Activated CD8-positive, alpha-beta memory T cell treated with anti-CD3 and anti-CD28 coated beads, Interleukin-2, amount 50 U/mL, for 24 hours (primary cell): ENCODE measurements at regions not wholly inside any gene's neighbourhood (a gene's known extent, or its start where the extent isn't known, plus 50 kb on each side); places are given as distances from the start of the nearest gene placed in this dataset.
"Not testable (repeated sequence)": the region's sequence is repeated elsewhere in the genome, so short reads cannot be mapped to it uniquely, and the experiment has no call there.

ENCODE experiments used
- DNase-seq: peaks from one replicate; pipeline ENCODE4 v3.0.0-alpha.2; 2020; ENCODE audit errors: extremely low read depth

DNA sequence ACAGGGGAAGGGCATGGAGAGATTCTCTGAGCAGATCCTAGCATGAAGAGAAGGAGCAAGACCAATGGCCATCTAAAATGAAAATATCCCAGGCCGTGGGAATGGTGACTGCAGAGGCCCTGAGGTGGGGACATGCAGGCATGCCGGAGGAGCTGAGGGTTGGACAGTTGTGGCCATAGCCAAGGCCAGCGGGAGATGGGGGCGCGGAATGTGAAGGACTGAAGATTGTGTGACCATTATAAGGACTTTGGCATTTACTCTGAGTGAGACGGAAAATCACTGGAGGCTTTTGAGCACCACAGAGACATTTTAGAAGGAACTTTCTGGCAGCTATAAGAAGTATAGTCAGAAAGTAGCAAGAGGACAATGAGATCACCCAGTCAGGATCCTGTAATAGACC is 341.1 kb downstream of the SFMBT2 start:
- no peak for DNase-seq

DNA sequence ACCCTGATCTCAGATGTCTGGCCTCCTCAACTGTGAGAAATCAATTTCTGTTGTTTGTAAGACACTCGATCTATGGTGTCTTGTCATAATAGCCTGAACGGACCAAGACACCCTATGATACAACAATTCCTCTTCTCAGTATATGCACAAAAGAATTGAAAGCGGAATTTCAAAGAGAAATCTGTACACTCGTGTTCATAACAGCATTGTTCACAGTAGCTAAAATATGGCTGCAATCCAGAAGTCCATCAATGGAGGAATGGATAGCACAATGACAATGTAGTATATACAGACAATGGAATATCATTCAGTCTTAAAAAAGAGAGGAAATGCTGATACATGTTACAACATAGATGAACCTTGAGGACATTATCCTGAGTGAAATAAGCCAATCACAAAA is 354.6 kb downstream of the SFMBT2 start:
- no peak for DNase-seq

DNA sequence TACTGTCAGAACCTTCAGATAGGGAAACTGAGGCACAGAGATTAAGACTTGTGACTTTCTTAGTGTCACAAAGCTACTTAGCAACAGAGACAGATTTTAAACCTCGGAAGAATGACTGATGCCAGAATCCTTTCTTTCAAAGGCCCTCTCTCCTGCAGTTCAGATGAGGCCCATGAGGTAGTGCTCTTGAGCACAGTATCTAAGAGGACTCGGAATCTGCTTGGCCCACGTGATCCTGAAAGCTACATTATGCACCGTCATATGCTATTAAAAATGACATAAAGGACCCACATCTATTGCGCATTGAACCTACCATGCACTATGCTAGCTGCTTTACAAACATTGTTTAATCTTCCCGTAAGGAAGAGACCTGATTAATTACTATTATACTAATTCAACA is 355.9 kb downstream of the SFMBT2 start:
- DNase-seq: no peak

DNA sequence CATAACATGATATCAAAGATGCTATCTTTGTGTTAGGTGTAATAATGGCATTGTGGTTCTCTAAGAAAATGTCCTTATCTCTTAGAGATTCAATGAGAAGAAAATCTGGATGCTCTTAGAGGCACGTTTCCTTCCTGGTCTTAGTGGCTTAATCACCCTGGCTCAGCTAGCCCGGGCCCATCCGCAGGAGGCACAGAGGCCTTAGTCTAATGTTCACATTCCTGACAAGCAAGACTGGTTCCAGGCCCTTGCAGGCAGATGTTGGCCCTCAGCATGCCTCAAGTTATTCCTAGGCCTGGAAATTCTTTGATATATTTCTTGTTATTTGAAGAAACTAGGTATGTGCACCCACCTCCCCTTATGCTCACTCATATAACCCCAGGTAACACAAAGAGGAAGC is 357.6 kb downstream of the SFMBT2 start:
- DNase-seq: no peak

DNA sequence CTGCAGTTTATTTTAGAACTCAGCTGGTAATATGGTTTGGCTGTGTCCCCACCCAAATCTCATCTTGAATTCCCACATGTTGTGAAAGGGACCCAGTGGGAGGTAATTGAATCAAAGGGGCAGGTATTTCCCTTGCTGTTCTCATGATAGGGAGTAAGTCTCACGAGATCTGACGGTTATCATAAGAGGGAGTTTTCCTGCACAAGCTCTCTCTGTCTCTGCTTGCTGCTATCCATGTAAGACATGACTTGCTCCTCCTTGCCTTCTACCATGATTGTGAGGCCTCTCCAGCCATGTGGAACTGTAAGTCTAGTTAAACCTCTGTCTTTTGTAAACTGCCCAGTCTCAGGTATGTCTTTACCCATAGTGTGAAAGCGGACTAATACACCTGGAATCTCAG is 360.8 kb downstream of the SFMBT2 start:
- not testable (repeated sequence) for DNase-seq

DNA sequence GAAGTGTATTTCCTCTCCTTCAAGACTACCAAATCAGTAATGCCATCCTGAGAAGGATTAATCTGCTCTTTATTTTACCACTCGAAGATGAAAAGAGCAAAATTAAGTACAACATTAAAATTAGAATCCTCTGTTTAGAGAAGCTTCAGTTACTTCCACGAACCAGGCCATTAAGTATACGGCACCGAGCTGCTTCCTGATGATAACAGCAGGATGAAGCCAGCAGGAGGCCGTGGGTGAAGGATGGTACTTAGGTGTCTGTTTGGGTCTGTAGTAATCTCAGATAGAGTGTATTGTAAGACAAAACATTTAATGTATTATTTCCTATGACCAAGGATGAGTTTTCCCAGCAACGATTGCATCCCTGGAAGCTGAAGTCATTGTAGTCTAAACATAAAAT is 362.8 kb downstream of the SFMBT2 start:
- DNase-seq: no peak

DNA sequence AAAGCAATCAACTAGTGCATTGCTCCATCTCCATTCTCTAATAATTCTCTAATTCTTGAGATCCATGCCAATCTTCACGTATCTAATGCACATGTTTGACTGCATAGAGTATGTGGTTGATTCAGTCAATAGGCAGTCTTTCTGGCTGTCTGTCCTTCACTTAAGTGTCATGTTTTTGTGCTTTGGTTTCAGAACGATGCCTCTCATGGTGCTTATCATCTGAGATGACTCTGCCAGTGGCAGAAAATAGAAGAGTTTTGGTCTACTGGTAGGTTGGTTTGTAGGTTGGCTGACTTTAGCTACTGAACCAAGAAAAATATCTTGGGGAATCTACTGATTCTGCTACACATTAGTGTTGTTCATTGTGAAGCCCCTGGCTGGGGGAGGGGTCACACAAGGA is 364.2 kb downstream of the SFMBT2 start:
- no peak for DNase-seq

DNA sequence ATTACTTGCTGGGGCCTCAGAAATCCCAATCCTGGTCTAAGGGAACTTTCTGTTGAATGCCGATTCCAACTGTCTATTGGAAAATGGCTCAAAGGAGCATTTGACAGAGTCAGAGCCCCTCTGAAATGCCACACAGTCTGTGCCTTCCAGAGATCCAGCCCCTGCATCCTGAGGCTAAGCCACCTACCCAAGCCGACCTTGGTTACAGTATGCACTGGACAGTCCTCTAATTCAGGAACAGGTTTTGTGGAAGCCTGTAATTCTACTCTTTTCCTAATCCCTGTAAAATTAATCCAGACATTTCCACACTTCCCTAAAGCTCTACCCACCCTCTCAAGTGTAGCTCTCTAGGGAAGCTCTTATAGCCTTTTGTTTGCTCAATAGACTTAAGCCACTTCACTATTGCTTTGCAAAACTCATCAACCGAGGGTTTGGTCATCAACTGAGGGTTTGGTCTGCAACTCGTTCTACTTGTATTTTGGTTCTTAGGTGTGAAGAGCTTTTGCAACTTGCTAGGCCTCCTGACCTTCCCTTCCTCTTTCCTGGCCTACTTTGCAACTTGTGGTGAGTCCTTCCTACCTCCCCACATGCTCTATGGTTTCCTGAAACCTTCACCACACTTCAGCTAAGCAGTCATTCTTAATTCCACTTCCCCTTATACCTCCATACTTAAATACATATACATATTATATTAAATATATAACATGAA is 364.8 kb downstream of the SFMBT2 start:
- DNase-seq: no peak

DNA sequence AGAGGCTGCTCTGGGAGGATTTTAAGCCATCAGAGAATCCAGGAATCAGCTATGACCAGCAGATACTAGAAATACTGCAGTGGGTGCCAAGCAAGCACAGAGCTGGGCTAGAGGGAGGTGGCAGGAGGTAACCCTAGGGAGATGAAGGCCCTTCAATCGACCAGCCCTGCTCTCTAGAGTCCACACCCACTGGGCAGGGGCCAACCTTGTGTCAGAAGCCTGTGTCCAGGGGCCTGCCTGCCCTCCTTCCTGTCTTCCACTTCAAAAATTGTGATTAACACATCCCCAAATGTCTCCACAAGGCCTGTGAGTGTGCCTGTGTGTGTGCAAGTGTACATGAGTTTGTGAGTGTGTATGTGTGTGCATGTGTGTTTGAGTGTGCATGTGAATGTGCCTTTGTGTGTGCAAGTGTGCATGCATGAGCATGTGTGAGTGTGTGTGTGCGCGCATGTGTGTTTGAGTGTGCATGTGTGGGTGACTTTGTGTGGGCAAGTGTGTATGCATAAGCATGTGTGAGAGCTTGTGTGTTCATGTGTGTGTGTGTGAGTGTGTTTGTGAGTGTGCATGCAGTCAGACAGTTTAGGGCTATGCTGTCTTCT is 367.7 kb downstream of the SFMBT2 start:
- no peak for DNase-seq

DNA sequence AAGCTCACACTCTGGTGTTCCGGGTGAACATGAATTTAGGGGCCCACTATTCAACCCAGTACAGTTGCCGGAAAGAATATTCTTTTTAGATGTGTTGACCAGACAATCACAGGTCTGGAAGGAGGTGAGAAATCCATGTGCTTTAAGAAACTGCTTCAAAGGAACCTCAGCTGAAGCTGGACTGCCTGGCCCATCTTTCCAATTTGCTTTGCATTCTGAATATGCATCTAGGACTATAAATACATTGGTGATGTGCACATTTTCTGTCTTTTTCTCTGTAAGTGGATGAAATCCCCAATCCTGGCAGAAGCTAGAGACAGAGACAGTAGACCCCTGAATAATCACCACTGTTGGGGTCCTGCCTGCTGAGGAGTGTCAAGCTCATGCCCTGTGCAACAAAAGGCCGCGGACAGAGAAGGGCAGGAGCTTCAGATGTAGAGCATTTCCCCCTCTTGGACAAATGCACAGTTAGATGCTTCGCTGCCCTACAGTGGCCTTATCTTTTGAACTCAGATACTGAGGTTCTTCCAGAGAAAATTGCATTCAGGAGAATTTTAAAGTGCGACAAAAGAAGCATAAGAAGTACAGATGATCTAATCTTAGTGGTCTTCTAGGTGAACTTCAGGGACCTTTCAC is 368.3 kb downstream of the SFMBT2 start:
- no peak for DNase-seq

DNA sequence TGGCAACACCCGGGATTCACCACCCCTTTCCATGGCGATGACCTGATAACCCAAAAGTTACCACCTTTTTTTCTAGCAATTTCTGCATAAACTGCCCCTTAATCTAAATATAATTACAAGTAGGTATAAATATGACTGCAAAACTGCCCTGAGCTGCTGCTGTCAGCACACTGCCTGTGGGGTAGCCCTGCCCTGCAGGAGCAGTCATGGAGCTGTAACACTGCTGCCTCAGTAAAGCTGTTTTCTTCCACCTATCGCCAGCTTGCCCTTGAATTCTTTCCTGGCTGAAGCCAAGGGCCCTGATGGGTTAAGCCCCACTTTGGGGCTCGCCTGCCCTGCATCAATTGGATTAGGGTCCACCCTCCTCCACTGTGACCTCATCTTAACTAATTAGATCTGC is 368.8 kb downstream of the SFMBT2 start:
- DNase-seq: no peak

DNA sequence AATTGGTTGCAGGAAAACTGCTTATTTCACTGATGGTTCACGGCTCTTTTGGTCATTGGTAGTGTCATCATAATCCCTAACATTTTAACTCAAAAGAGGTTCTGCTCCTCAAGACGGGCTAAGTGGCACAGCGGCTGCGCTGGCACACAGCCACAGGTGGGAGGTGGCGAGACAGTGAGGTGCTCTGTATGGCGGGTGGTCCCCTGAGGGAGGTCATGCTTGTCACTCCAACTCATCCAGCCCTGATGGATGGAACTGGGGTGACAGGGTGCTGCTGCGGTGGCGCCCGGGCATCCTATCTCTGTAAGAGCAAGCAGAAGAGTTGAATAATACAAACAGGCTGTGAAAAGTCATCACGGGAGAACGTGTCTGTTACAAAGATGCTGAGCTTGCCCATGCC is 370.2 kb downstream of the SFMBT2 start:
- no peak for DNase-seq

DNA sequence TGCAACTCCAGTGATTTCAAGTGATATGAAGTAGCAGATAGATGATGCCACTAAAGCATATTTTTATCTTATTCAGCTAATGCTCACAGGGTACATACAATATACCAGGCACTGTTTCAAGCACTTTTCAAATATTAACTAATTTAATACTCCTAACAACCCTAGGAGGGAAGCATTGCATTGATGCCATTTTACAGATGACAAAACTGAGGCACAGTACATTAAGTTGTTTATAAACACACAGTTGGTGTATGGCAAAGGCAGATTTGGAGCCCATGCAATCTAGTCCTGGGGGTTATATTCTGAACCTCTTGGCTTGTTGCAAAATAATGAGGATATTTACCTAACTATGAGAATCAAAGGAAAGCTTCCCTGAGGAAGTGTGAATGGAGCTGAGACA is 371.0 kb downstream of the SFMBT2 start:
- DNase-seq: no peak

DNA sequence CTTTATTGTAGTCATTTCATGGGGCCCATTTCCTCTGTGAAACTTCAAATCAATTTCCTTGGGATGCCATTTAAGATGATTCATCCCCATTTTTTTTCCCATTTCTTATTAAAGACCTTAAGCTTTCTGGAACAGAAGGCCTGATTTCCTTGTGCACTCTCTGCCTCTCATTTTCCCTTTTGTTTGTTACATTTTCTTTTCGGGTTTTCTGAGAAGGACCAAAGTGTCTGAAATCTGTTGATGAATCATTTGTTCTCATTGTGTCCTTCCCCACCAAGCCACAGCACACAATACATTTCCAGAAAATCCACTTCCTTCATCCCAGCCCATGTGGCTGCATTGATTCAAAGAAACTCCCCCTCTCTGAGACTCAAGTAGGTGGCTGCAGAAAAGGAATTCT is 372.4 kb downstream of the SFMBT2 start:
- DNase-seq: no peak

DNA sequence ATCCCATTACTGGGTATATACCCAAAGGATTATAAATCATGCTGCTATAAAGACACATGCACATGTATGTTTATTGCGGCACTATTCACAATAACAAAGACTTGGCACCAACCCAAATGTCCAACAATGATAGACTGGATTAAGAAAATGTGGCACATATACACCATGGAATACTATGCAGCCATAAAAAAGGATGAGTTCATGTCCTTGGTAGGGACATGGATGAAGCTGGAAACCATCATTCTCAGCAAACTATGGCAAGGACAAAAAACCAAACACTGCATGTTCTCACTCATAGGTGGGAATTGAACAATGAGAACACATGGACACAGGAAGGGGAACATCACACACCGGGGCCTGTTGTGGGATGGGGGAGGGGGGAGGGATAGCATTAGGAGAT is 373.4 kb downstream of the SFMBT2 start:
- not testable (repeated sequence) for DNase-seq

DNA sequence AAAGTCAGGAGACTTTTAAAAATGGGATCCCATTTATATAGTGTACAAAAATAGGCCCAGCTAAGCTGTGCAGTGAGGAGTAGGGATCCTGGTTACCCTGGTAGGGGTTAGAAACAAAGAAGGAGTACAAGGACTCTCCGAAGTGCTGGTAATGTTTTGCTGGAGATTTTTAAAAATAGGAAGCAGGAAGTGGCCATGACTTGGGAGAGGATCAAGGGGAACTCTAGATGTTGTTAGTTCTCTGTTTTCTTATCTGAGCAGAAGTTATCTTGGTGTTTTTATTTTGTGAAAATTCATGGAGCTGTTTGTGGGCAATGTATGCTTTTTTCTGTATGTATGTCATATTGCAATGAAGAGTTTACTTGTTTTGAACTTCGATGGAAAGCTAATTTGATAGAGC is 373.9 kb downstream of the SFMBT2 start:
- no peak for DNase-seq

DNA sequence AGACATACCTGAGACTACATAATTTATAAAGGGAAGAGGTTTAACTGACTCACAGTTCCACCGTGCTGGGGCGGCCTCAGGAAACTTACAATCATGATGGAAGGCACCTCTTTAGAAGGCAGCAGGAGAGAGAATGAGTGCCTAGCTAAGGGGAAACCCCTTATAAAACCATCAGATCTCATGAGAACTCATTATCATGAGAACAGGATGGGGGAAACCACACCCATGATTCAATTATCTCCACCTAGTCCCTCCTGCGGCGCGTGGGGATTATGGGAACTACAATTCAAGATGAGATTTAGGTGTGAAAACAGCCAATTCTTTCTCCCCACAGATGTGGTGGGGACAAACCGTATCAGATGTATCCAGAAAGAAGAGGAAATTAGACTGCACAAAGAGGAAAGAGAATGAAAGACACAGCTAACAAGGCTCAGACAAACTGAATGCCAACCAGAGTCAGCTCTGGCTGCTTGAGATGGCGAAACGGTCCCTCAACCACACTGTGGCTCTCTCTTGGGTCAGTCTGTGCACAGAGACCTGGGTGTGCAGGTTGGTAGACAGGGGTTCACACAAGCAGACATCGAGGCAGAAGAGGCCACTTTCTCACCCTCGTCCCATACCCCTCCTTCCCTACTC is 375.6 kb downstream of the SFMBT2 start:
- no peak for DNase-seq

DNA sequence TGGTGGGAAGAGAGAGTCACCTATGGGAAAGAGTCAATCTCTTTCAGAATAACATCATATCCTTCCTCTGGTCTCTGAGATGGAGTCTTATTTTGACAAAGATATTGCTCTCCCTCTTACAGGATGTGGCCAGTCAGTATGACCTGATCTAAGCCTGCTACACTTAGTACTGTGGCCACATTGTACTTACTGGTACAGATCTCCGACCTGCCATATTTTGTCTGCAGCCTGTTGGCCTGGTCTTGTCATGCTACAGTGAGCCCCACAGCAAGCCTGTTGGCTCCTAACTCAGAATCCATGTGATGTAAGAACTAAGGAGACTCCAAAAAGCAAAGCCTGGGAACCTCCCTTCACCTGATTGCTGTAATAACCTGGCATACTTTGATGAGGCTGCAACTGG is 377.8 kb downstream of the SFMBT2 start:
- no peak for DNase-seq

DNA sequence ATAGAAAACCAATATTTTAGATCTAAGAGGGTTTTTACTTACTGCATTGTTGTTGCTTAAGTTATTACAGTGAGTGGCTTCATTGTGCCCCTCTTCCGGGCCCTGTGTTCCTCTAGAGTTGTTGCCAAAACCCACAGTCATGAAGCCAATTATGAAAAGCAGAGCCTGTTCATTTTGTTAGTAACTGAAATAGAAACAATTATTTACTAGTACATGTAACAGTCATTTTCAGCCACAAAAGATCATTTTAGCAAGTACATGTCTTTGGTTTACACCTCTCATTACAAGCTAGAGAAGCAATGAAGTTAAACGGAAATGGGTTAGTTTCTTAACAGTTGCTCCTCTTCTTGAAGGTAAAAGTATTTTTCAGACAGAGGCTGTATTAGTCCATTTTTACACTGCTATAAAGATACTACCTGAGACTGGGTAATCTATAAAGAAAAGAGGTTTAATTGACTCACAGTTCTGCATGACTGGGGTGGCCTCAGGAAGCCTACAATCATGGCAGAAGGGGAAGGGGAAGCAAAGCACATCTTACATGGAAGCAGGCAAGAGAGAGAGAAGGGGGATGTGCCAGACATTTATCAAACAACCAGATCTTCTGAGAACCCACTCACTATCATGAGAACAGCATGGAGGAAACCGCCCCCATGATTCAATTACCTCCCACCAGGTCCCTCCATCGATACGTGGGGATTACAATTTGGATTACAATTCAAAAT is 380.5 kb downstream of the SFMBT2 start:
- DNase-seq: no peak

DNA sequence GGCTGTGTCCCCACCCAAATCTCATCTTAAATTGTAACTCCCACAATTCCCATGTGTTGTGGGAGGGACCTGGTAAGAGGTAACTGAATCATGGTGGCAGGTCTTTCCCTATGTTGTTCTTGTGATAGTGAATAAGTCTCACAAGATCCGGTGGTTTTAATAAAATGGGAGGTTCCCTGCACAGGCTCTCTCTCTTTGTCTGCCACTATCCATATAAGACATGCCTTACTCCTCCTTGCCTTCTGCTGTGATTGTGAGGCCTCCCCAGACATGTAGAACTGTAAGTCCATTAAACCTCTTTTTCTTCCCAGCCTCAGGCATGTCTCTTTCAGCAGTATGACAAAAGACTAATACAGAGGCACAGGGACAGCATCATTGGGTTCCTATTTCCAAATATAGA is 381.2 kb downstream of the SFMBT2 start:
- no peak for DNase-seq

DNA sequence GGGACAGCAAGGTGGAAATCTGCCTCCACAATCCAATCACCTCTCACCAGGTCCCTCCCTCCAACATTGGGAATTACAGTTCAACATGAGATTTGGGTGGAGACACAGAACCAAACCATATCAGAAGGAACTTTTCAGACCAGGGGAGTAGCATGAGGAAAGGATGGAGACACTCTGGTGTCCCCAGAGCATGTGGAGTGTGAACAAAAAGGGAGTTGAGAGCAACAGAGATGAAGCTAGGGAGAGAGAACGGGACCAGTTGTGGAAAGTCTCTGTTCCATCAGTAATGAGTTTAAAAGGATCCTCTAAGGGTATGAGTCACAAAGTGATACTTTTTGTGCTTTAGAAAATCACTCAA is 382.0 kb downstream of the SFMBT2 start:
- no peak for DNase-seq
